Upper lobe of left lung (tissue), 4 donors: ENCODE measurements at regions not wholly inside any gene's neighbourhood (a gene's known extent, or its start where the extent isn't known, plus 50 kb on each side); places are given as distances from the start of the nearest gene placed in this dataset.

Source experiments
- CTCF ChIP-seq, 6 experiments: fragments of 450-650 bp in 4 of 6; fragments of 200-600 bp in 2 of 6; sonication (generic) in 2 of 6; IDR thresholded peaks; one replicate each; pipeline ENCODE4 v1.5.1; 2016 to 2019; ENCODE audit warnings: antibody characterized with exemption in 6 of 6
- POLR2A ChIP-seq, 4 donors: fragments of 450-650 bp; IDR thresholded peaks; one replicate each; pipeline ENCODE4 v1.5.1; 2016 to 2017; ENCODE audit warnings: antibody characterized with exemption in 4 of 4, mild to moderate bottlenecking in 2 of 4

GRCh38 chr2:208915401-208915800 lies 508.4 kb upstream of the MAP2 start:
- TF ChIP-seq POLR2A (IDR thresholded peaks at IDR 0.05) (no peak), CTCF (IDR thresholded peaks at IDR 0.05) (no peak)
